ENCODE measurements at regions not wholly inside any gene's neighbourhood (a gene's known extent, or its start where the extent isn't known, plus 50 kb on each side); places are given as distances from the start of the nearest gene placed in this dataset.

DNA sequence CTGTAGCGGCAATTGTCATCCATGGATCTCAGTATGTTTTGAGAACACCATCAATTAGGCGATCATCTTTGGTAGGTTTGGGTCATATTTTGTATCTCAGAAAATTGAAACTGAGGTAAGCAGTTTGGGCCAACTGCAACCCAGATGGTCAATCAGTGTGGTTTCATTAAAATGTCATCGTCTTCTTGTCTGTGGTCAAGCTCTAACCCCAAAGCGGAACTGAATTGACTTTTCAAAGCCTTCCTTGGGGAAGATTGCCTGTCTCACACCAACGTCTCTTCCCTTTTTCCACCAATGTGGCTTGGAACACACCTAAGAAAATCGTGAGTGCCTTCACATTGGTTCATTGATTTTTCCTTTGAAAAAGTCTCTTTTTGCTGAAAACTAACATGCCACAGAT is 56.3 kb upstream of the UBAC2 start:
- TF ChIP-seq EP300 (IDR thresholded peaks at IDR 0.05), result no peak
- no peak for TF ChIP-seq POLR2A (IDR thresholded peaks at IDR 0.05)
- no peak for TF ChIP-seq CTCF (IDR thresholded peaks at IDR 0.05)
